ENCODE measurements at regions not wholly inside any gene's neighbourhood (a gene's known extent, or its start where the extent isn't known, plus 50 kb on each side); places are given as distances from the start of the nearest gene placed in this dataset.

- peaks cover 19% of the 10 kb centered on the region for H3K4me1 ChIP-seq (ENCODE audit: insufficient read depth)
- H2AFZ ChIP-seq, result no peak overlapping the region
- H3K27me3 ChIP-seq, result no peaks in the 10 kb centered on the region
- DNase-seq (ENCODE audit: low spot score), result no peak
- H3K4me2 ChIP-seq, result no peak overlapping the region
- H4K20me1 ChIP-seq (ENCODE audit: insufficient read depth, poor library complexity, severe bottlenecking), result no peaks in the 10 kb centered on the region
- no peaks in the 10 kb centered on the region for H3K36me3 ChIP-seq (replicated peaks; ENCODE audit: insufficient read depth, low read depth)
- H3K9me3 ChIP-seq (ENCODE audit: low read depth), result no peaks in the 10 kb centered on the region
- no peak overlapping the region for H3K27ac ChIP-seq
- no peaks in the 10 kb centered on the region for H3K9me2 ChIP-seq (replicated peaks; ENCODE audit: insufficient read depth)
- WGBS (ENCODE audit: low lambda C conversion rate, missing lambda C conversion rate), result 96% methylated on average over 6 of the region's 6 CpGs
- TF ChIP-seq CTCF (IDR thresholded peaks at IDR 0.05; ENCODE audit: poor library complexity) (no peak), EZH2 (IDR thresholded peaks at IDR 0.05; ENCODE audit: borderline replicate concordance) (no peak), EZH2phosphoT487 (IDR thresholded peaks at IDR 0.05; ENCODE audit: low read depth, severe bottlenecking, unreplicated experiment) (no peak)
- no peak overlapping the region for H3K4me3 ChIP-seq
- H3K79me2 ChIP-seq, result no peaks in the 10 kb centered on the region
Measured at GRCh38 chr1:8138673-8139072, 112.6 kb upstream of the ERRFI1 start.

- no peak for TF ChIP-seq CTCF (IDR thresholded peaks at IDR 0.05; ENCODE audit: poor library complexity)
- no peak for TF ChIP-seq EZH2phosphoT487 (IDR thresholded peaks at IDR 0.05; ENCODE audit: low read depth, severe bottlenecking, unreplicated experiment)
- no peak for TF ChIP-seq EZH2 (IDR thresholded peaks at IDR 0.05; ENCODE audit: borderline replicate concordance)
- 36% methylated on average over 13 of the region's 13 CpGs for WGBS (ENCODE audit: low lambda C conversion rate, missing lambda C conversion rate)
- Histone ChIP-seq H2AFZ (no peak overlapping the region), H3K9me2 (replicated peaks; ENCODE audit: insufficient read depth) (no peaks in the 10 kb centered on the region), H3K4me2 (peak overlapping the region; percentile 54), H4K20me1 (ENCODE audit: insufficient read depth, poor library complexity, severe bottlenecking) (no peaks in the 10 kb centered on the region), H3K27me3 (no peaks in the 10 kb centered on the region), H3K9me3 (ENCODE audit: low read depth) (no peaks in the 10 kb centered on the region), H3K79me2 (no peaks in the 10 kb centered on the region), H3K27ac (peak overlapping the region; percentile 29), H3K4me3 (no peak overlapping the region), H3K4me1 (ENCODE audit: insufficient read depth) (peaks cover 26% of the 10 kb centered on the region), H3K36me3 (replicated peaks; ENCODE audit: insufficient read depth, low read depth) (no peaks in the 10 kb centered on the region)
- DNase-seq (ENCODE audit: low spot score), result no peak
Measured at GRCh38 chr1:8137481-8138244, 111.6 kb upstream of the ERRFI1 start.

GRCh38 chr1:8136766-8137165 lies 110.7 kb upstream of the ERRFI1 start:
- Histone ChIP-seq H4K20me1 (ENCODE audit: insufficient read depth, poor library complexity, severe bottlenecking) (no peaks in the 10 kb centered on the region), H2AFZ (no peak overlapping the region), H3K9me2 (replicated peaks; ENCODE audit: insufficient read depth) (no peaks in the 10 kb centered on the region), H3K4me2 (peak overlapping the region; percentile 54), H3K4me1 (ENCODE audit: insufficient read depth) (peaks cover 26% of the 10 kb centered on the region), H3K79me2 (no peaks in the 10 kb centered on the region), H3K36me3 (replicated peaks; ENCODE audit: insufficient read depth, low read depth) (no peaks in the 10 kb centered on the region), H3K4me3 (no peak overlapping the region), H3K27ac (peak overlapping the region; percentile 29), H3K9me3 (ENCODE audit: low read depth) (no peaks in the 10 kb centered on the region), H3K27me3 (no peaks in the 10 kb centered on the region)
- 77% methylated on average over 5 of the region's 5 CpGs for WGBS (ENCODE audit: low lambda C conversion rate, missing lambda C conversion rate)
- TF ChIP-seq CTCF (IDR thresholded peaks at IDR 0.05; ENCODE audit: poor library complexity) (no peak), EZH2phosphoT487 (IDR thresholded peaks at IDR 0.05; ENCODE audit: low read depth, severe bottlenecking, unreplicated experiment) (no peak), EZH2 (IDR thresholded peaks at IDR 0.05; ENCODE audit: borderline replicate concordance) (no peak)
- no peak for DNase-seq (ENCODE audit: low spot score)

Data from hepatocyte (in vitro differentiated cells).